Heart left ventricle (tissue), 13 donors: ENCODE measurements at regions not wholly inside any gene's neighbourhood (a gene's known extent, or its start where the extent isn't known, plus 50 kb on each side); places are given as distances from the start of the nearest gene placed in this dataset.

ENCODE experiments used
- CTCF ChIP-seq, 12 donors: fragments of 200-600 bp; sonication (generic) in 4 of 12; IDR thresholded peaks; one replicate each; pipeline versions ENCODE4 v1.5.0 to v1.8.0; 2018 to 2022; ENCODE audit warnings: antibody characterized with exemption in 12 of 12, mild to moderate bottlenecking in 5 of 12
- POLR2A ChIP-seq, 2 donors: fragments of 450-650 bp; IDR thresholded peaks; one replicate each; pipeline ENCODE4 v1.6.1; 2017; ENCODE audit warnings: antibody characterized with exemption in 2 of 2, mild to moderate bottlenecking in 2 of 2, moderate library complexity in 2 of 2
- donor health status: ischemic (EF 13 %, LVEDD 7.1; RV severe dilation, severe dysfunction).
- donor health status: DM: no; HTN: yes; CAD: no.
- donor health status: DM: no; HTN: no; CAD: no.
- donor health status: ischemic (EF 25% LVEDD 6.9; RV normal size, moderate dysfunction).
- donor health status: ischemic (EF 25% LVEDD 5.7; RV mildly dilated, moderate dysfunction).
- donor health status: ischemic (EF 35%, LVEDD 5.7; RV mildly dilated, moderate dysfunction).
- donor health status: nonischemic (EF 11% LVEDD 7.7; RV severe dilation, severe dysfunction).
- donor health status: DM: yes; HTN: yes; CAD: no.
- donor health status: PGD.
- donor health status: ischemic (EF 29% LVEDD 5.4; RV normal size, mild dysfunction).
- donor health status: nonischemic (EF 23%, LVEDD 6.1; RV moderate dilation, normal function).

- TF ChIP-seq POLR2A (IDR thresholded peaks at IDR 0.05) (no peak), CTCF (IDR thresholded peaks at IDR 0.05) (no peak)
Observed at GRCh38 chr17:63154586-63155244, 188.7 kb downstream of the TANC2 start.
